NOMO-1 treated with dmso at 0.1 percent for 144 hours (cell line): ENCODE measurements at regions not wholly inside any gene's neighbourhood (a gene's known extent, or its start where the extent isn't known, plus 50 kb on each side); places are given as distances from the start of the nearest gene placed in this dataset.

Experiments
- DNase-seq: peaks from one replicate; lab custom pipeline; 2025; ENCODE audit not compliant: unreplicated experiment; lab: John Stamatoyannopoulos, UW

- DNase-seq: peak; percentile 19
These were observed 54.6 kb downstream of the ARL4A start for GRCh38 chr7:12741951-12742575.

GRCh38 chr7:12746211-12746610 lies 58.8 kb downstream of the ARL4A start:
- no peak for DNase-seq

- DNase-seq: no peak
These were observed 60.4 kb downstream of the ARL4A start for GRCh38 chr7:12747687-12748306.

DNA sequence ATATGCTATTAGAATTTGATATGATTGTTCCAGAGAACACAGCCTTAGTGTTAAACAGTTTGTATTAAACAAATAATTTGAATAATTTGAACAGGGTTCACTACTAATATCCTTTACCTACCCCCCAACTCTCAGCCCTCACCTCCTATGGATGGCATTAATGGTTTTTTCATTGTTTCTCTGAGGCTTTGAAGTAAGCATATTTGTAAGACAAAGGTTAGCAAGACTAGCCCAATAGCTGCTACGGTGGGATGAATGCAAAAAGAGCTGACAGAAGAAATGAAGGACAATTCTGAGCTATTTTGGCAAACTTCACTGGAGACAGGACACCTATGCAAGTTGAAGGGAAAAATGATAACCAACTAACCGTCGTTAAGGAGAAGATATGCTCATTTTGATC lies 61.6 kb downstream of the ARL4A start:
- no peak for DNase-seq

DNA sequence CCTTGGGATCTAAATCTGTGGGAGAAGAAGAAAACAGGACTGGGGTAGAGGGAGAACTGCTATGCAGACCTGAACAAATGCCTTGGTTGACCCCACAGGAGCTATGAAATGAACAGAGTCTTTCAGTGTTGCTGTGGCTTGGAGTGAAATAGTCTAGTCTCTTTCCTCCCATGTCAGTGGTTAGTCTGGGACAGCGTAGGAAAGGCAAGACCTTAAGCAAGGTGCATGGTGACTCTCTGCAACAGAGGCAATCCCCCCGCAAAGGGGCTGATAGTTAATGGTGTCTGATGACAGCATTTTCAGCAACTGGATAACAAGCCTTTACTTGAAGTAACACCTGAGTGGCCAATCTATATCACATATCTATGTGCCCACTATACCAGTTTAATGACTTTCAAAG lies 62.3 kb downstream of the ARL4A start:
- no peak for DNase-seq

GRCh38 chr7:12751764-12752163 lies 64.3 kb downstream of the ARL4A start:
- no peak for DNase-seq

DNA sequence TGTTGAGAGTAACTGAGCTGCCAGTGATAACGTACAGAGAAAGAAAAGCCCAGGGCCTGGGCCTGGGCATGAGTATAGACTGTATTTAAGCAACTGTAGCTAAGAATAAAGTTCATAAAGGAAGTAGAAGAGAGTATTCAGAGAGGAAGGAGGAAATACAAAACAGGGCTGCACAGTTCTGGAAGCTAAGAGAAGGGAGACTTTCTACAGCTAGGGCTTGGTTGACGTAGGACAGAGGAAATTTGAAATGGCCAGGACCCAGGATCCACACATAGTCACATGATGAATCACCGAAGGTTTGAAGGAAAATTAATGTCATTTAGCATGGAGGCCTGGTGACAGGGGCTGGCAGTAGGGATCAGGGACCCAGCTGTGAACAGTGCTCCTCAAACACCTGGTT lies 66.7 kb downstream of the ARL4A start:
- DNase-seq: no peak

DNA sequence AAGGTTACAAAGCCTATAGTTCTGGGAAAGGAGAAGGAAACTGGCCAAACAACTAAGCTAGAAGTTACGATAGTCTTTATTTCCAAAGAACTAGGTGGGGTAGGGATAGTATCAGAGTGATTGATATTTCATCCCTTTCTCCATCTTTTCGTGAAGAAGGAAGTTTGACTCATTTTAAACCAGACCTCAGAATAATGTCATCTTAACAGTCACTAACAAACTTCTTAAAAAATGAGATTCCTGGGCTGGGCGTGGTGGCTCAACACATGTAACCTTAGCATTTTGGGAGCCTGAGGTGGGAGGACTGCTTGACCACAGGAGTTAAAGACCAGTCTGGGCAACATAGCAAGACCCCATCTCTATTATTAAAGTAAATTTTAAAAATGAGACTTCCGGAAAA lies 69.4 kb downstream of the ARL4A start:
- no peak for DNase-seq

- no peak for DNase-seq
These were observed 70.0 kb downstream of the ARL4A start for GRCh38 chr7:12757443-12757842.

DNA sequence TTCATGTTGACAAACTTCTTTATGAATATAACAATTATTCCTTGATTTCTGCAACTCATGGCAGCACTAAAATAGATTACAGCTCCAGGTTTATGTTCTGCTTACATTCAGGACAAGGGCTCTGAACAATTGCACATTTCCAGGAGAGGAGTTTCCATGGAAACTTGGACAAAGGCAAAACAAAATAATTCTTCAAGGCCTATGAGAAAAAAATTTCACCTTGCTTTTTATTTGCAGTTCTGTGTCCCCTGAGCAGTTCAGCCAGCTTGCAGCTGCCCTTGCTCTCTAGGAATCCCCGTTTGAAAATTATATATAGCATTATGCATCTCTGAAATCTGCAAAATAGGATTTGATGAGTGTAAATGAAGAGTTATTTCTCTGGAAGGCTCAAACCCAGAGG lies 71.7 kb downstream of the ARL4A start:
- DNase-seq: no peak

- no peak for DNase-seq
These were observed 73.7 kb downstream of the ARL4A start for GRCh38 chr7:12761111-12761510.

GRCh38 chr7:12761691-12762090 lies 74.3 kb downstream of the ARL4A start:
- DNase-seq: no peak

GRCh38 chr7:12764458-12764891 lies 77.0 kb downstream of the ARL4A start:
- DNase-seq: no peak

GRCh38 chr7:12765431-12766100 lies 78.1 kb downstream of the ARL4A start:
- DNase-seq: no peak

DNA sequence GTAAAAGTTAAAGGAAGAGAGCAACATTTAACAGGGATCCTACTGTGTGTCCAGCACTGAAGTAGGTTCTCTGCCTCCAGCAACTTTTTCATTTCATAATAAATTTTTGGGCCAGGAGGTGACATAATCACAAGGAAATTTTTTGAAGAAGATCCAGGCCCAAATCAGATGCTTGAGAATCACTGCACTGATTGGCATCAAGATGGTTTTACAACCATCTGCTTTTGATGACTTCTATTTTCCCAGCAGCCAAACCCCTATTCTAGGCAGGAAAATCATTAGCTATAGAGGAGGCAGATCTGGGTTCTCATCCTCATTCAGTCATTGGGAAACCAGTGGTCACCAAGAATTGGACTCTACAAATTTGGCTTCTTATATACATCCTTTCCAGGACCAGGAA lies 79.0 kb downstream of the ARL4A start:
- no peak for DNase-seq

DNA sequence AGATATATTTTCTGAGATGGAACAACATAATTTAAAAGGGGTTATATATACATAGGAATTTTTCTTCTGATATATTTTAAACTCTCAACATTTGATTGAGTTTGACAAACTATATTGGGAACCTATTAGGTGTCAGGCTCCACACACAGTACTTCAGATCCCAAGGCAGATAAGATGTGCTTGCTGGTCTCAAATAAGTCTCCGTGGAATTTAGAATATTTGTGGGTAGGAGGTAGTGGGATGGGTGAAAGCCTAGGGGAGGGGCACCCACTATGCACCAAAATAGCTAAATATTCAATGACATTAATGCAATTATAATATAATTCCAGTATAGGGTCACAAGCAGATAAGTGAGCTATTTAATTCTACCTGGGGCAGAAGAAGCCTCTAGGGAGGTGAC lies 81.5 kb downstream of the ARL4A start:
- no peak for DNase-seq

DNA sequence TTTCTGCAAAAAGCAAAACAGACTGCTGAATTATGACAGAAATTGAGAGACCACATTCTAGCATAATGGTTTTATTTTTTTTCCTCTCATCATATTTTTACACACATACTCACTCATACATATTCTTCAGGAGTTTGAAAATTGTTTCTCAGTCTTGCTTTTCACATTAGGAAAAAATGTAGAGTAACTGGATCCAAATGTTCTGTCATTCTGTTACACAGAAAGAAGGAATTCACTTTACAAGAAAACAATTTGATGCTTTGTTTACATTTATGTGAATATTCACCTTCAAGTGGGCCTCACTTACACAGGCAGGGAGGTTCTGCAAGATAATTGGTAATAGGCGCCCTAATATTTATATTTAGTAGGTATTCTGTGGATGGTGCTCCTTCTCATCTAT lies 82.0 kb downstream of the ARL4A start:
- DNase-seq: no peak

GRCh38 chr7:12770227-12770975 lies 83.0 kb downstream of the ARL4A start:
- DNase-seq: no peak

DNA sequence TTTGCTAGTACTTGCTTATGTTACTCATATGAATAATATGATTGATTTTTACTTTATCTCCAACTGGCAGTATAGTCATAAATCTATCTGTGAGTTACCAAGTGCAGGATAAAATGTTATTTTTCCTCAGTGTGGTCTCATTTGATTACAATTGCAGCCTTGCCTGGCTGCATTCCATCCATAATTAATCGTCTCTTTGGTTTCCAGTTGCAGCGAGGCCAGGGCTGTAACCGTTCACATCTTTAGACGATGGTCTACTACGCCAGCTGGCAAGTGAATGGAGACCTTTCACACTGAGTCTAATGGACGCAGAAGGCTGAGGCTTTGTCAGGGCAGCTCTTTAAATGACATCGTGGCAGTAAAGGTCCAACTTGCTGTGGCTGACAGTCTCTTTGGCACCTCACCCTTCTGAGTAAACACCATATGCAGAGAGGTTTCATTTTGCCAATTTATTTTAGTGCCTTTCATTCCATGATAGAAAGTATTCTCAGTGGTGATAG lies 84.0 kb downstream of the ARL4A start:
- no peak for DNase-seq

- no peak for DNase-seq
These were observed 85.3 kb downstream of the ARL4A start for GRCh38 chr7:12772768-12773167.

DNA sequence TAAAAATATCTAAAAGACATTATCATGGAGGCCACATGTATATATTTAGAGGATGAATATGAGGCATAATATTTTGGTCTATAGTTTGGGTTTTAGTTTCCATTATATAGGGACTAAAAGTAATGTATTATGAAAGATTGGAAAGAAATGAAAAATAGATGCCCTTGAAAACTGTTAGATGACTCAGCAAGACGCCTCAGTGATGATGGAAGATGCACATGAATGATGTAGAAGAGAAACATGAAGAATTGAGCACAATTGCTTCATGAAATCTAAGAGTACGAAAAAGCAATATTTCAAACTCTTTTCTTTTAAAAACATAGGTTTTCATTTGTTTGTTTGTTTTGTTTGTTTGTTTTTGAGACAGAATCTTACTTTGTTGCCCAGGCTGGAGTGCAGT lies 89.8 kb downstream of the ARL4A start:
- DNase-seq: no peak

- no peak for DNase-seq
These were observed 92.5 kb downstream of the ARL4A start for GRCh38 chr7:12779947-12780346.
